GM12878 (cell line): ENCODE measurements at regions not wholly inside any gene's neighbourhood (a gene's known extent, or its start where the extent isn't known, plus 50 kb on each side); places are given as distances from the start of the nearest gene placed in this dataset.

Source experiments
- ATAC-seq: fragments of 200-7000 bp; cut with Tn5 transposase; 3 replicates; pipeline ENCODE4 v1.9.1; 2020; ENCODE audit warnings: mild to moderate bottlenecking, moderate library complexity
- BruUV-seq: library from RNA; stranded (reverse); fragments of 400-500 nt; replicated peaks from 2 replicates; lab custom pipeline; 2021; lab: Mats Ljungman, UMichigan
- CTCF ChIA-PET: fragments of 300-600 bp; sonication (Branson Sonifier 250); formaldehyde crosslinking; extraction: SDS; loops from one replicate; lab custom pipeline; 2021; ENCODE audit warnings: inconsistent platforms; lab: Yijun Ruan, JAX
- POLR2A ChIA-PET: fragments of 350-600 bp; formaldehyde crosslinking; extraction: SDS; loops from one replicate; lab custom pipeline; 2021; ENCODE audit warnings: inconsistent platforms; lab: Charles Lee
- RAD21 ChIA-PET: fragments of 300-600 bp; sonication (Branson Sonifier 250); formaldehyde crosslinking; loops from one replicate; lab custom pipeline; 2023; ENCODE audit warnings: antibody characterized with exemption; ENCODE audit not compliant: unreplicated experiment; lab: Charles Lee
- SMC1A ChIA-PET: fragments of 300-600 bp; sonication (Branson Sonifier 250); formaldehyde crosslinking; loops from one replicate; lab custom pipeline; 2023; ENCODE audit not compliant: unreplicated experiment, uncharacterized antibody; lab: Charles Lee
- DNase-seq: peaks from one replicate; pipeline ENCODE4 v3.0.0-alpha.2; 2011; ENCODE audit warnings: low read depth, low spot score
- FAIRE-seq: peaks from 3 replicates; lab custom pipeline; 2011; peaks lifted over from hg19 to GRCh38; lab: Jason Lieb, UNC
- H2AFZ ChIP-seq: 2 replicates; pipeline ENCODE4 v1.6.0; 2011; ENCODE audit warnings: low read depth, low read length, control low read depth; ENCODE audit not compliant: control insufficient read depth
- H3K27ac ChIP-seq: 2 replicates; pipeline ENCODE4 v1.5.1; 2011; ENCODE audit warnings: control low read depth; ENCODE audit not compliant: control insufficient read depth, insufficient read depth
- H3K27me3 ChIP-seq, 2 experiments: replicated peaks in 1 of 2; 2 replicates each; pipeline versions ENCODE4 v1.6.0 to v1.6.1; 2011; ENCODE audit warnings: low read length in 1 of 2; ENCODE audit not compliant: control insufficient read depth in 2 of 2, insufficient read depth in 2 of 2
- H3K36me3 ChIP-seq, 2 experiments: 2 replicates each; pipeline ENCODE4 v1.5.1; 2011; ENCODE audit warnings: low read length in 1 of 2; ENCODE audit not compliant: control insufficient read depth in 2 of 2, insufficient read depth in 2 of 2
- H3K4me1 ChIP-seq: 2 replicates; pipeline ENCODE4 v1.6.1; 2011; ENCODE audit warnings: mild to moderate bottlenecking, low read length, moderate library complexity, mixed read lengths; ENCODE audit not compliant: control insufficient read depth, insufficient read depth
- H3K4me2 ChIP-seq: 2 replicates; pipeline ENCODE4 v1.6.0; 2011; ENCODE audit warnings: control low read depth; ENCODE audit not compliant: control insufficient read depth, insufficient read depth
- H3K4me3 ChIP-seq: fragments of 200-600 bp; sonication (generic); 2 replicates; pipeline ENCODE4 v1.5.1; 2016
- H3K79me2 ChIP-seq: 2 replicates; pipeline ENCODE4 v1.6.0; 2011; ENCODE audit warnings: low read length; ENCODE audit not compliant: control insufficient read depth, insufficient read depth
- H3K9ac ChIP-seq: 2 replicates; pipeline ENCODE4 v1.8.0; 2011; ENCODE audit warnings: low read length, control low read depth, mixed read lengths; ENCODE audit not compliant: control insufficient read depth, insufficient read depth
- H3K9me3 ChIP-seq: replicated peaks from 3 replicates; pipeline ENCODE4 v1.5.1; 2011; ENCODE audit warnings: mild to moderate bottlenecking, low read length; ENCODE audit not compliant: control insufficient read depth, insufficient read depth
- H4K20me1 ChIP-seq: 2 replicates; pipeline ENCODE4 v1.6.0; 2011; ENCODE audit not compliant: control insufficient read depth, insufficient read depth
- CTCF ChIP-seq, 3 experiments: IDR thresholded peaks in 2 of 3; conservative IDR thresholded peaks in 1 of 3; 2 replicates each; pipeline ENCODE4 v1.5.1; 2011; ENCODE audit warnings: low read depth in 3 of 3, low read length in 3 of 3, mild to moderate bottlenecking in 3 of 3, control low read depth in 2 of 3, moderate library complexity in 2 of 3, inconsistent platforms in 1 of 3, mixed read lengths in 1 of 3; ENCODE audit not compliant: control insufficient read depth in 2 of 3, insufficient read depth in 1 of 3; ENCODE audit errors: extremely low read depth in 1 of 3
- IRF4 ChIP-seq: IDR thresholded peaks from 2 replicates; pipeline ENCODE4 v1.6.1; 2011; ENCODE audit warnings: low read depth, low read length
- NR2F1 ChIP-seq: fragments of 450-650 bp; conservative IDR thresholded peaks from 2 replicates; pipeline ENCODE4 v1.6.1; 2017; ENCODE audit warnings: mild to moderate bottlenecking
- RAD21 ChIP-seq: IDR thresholded peaks from 2 replicates; pipeline ENCODE4 v1.6.1; 2011; ENCODE audit warnings: mild to moderate bottlenecking, low read depth, low read length, moderate library complexity; ENCODE audit not compliant: insufficient read depth
- TARDBP ChIP-seq: IDR thresholded peaks from 2 replicates; pipeline ENCODE4 v1.6.1; 2016; ENCODE audit warnings: borderline replicate concordance
- WGBS: methylation state at CpG from one replicate; pipeline ENCODE4 v1.1.6; 2016; ENCODE audit warnings: low lambda C conversion rate; ENCODE audit not compliant: insufficient replicate concordance, insufficient coverage; ENCODE audit errors: missing lambda C conversion rate; 5-methylcytosine and 5-hydroxymethylcytosine counted together
- in situ Hi-C: fragments of 300-500 bp; cut with MboI; formaldehyde crosslinking; loops from 9 replicates; pipeline ENCODE4 v1.14.3; 2018; ENCODE audit warnings: mixed read lengths
- intact Hi-C: fragments of 100-400 bp; cut with micrococcal nuclease; formaldehyde crosslinking; loops from one replicate; pipeline ENCODE4 v1.14.2; 2022; ENCODE audit not compliant: unreplicated experiment

GRCh38 chr10:86583983-86584382, 62.4 kb upstream of the WAPL start:
- FAIRE-seq, result peak; percentile 74
- Histone ChIP-seq H3K9ac (no peak overlapping the region), H3K9me3 (no peaks in the 10 kb centered on the region), H3K4me2 (no peak overlapping the region), H4K20me1 (no peaks in the 10 kb centered on the region), H2AFZ (no peak overlapping the region), H3K4me1 (no peaks in the 10 kb centered on the region), H3K36me3 (no peaks in the 10 kb centered on the region), H3K27me3 (no peaks in the 10 kb centered on the region), H3K4me3 (no peak overlapping the region), H3K27ac (no peak overlapping the region), H3K79me2 (no peaks in the 10 kb centered on the region)
- intact Hi-C loops (loop anchor here (5.0 to 10.0 kb wide), 2 partner anchors 62 to 109 kb away; partner anchors contain the start of gene WAPL), in situ Hi-C loops (loop anchor here (5.0 kb wide), 1 partner anchor 187 kb away; no protein-coding TSS in a partner anchor)
- POLR2A ChIA-PET, result interaction anchor here (0.6 to 2.0 kb wide), 2 partner anchors 184 to 191 kb away, joined by 4 to 16 read pairs; no protein-coding TSS in a partner anchor
- TF ChIP-seq RAD21 (peak; percentile 39; the same call in 1 of the 2 replicates), CTCF (IDR thresholded peaks at IDR 0.05 in 2 of 3, conservative IDR thresholded peaks at IDR 0.05 in 1 of 3; ENCODE audit: control insufficient read depth in 2 of 3, extremely low read depth in 1 of 3, insufficient read depth in 1 of 3, low read depth in 3 of 3, low read length in 3 of 3) (peak; percentile 37 to 39 (median 38); a peak in 3 of 6 replicates), TARDBP (no peak), NR2F1 (no peak), IRF4 (0 out of 2 replicates have a peak, but pooled peaks have one; percentile 11)
- SMC1A ChIA-PET, result interaction anchor here (1.2 to 4.6 kb wide), 4 partner anchors 37 to 193 kb away, joined by 3 to 59 read pairs (median 22); no protein-coding TSS in a partner anchor
- CTCF ChIA-PET, result interaction anchor here (0.9 to 4.4 kb wide), 10 partner anchors 14 to 284 kb away, joined by 3 to 74 read pairs (median 4); no protein-coding TSS in a partner anchor
- 47% methylated on average over 4 of the region's 4 CpGs for WGBS
- no peak for DNase-seq
- RAD21 ChIA-PET, result interaction anchor here (0.6 to 6.1 kb wide), 7 partner anchors 184 to 588 kb away, joined by 3 to 113 read pairs (median 4); no protein-coding TSS in a partner anchor
- peak; percentile 74 for ATAC-seq
- BruUV-seq, result no TSS peak
